ENCODE measurements at regions not wholly inside any gene's neighbourhood (a gene's known extent, or its start where the extent isn't known, plus 50 kb on each side); places are given as distances from the start of the nearest gene placed in this dataset.

- TF ChIP-seq CTCF (IDR thresholded peaks at IDR 0.05; ENCODE audit: unreplicated experiment), result no peak
- H3K36me3 Mint-ChIP-seq (ENCODE audit: insufficient read depth, unreplicated experiment), result no peaks in the 10 kb centered on the region
- no TSS peak for BruUV-seq (replicated peaks)
- H3K4me3 Mint-ChIP-seq (ENCODE audit: low read depth, unreplicated experiment), result no peak overlapping the region
- H3K9me3 Mint-ChIP-seq (ENCODE audit: low read depth, unreplicated experiment), result peaks cover 8% of the 10 kb centered on the region
- DNase-seq, result no peak
- intact Hi-C loops (cut with micrococcal nuclease; ENCODE audit: unreplicated experiment), result no loop called here
- no peak overlapping the region for H3K27ac Mint-ChIP-seq (ENCODE audit: unreplicated experiment)
- H3K4me1 Mint-ChIP-seq (ENCODE audit: low read depth, unreplicated experiment), result no peaks in the 10 kb centered on the region
- CTCF ChIA-PET, result no interaction called here
- H3K27me3 Mint-ChIP-seq (ENCODE audit: unreplicated experiment), result no peaks in the 10 kb centered on the region
Measured at GRCh38 chr6:79832723-79833122, 114.6 kb downstream of the ELOVL4 start.

GRCh38 chr6:79824202-79824601, 123.2 kb downstream of the ELOVL4 start:
- Mint-ChIP-seq H3K4me1 (ENCODE audit: low read depth, unreplicated experiment) (no peaks in the 10 kb centered on the region), H3K27ac (ENCODE audit: unreplicated experiment) (no peak overlapping the region), H3K27me3 (ENCODE audit: unreplicated experiment) (no peaks in the 10 kb centered on the region), H3K9me3 (ENCODE audit: low read depth, unreplicated experiment) (no peaks in the 10 kb centered on the region), H3K36me3 (ENCODE audit: insufficient read depth, unreplicated experiment) (no peaks in the 10 kb centered on the region), H3K4me3 (ENCODE audit: low read depth, unreplicated experiment) (no peak overlapping the region)
- CTCF ChIA-PET, result interaction anchor here (0.5 kb wide), 1 partner anchor 1208 kb away, joined by 5 read pairs; no protein-coding TSS in a partner anchor
- intact Hi-C loops (cut with micrococcal nuclease; ENCODE audit: unreplicated experiment), result no loop called here
- no peak for TF ChIP-seq CTCF (IDR thresholded peaks at IDR 0.05; ENCODE audit: unreplicated experiment)
- DNase-seq, result no peak
- no TSS peak for BruUV-seq (replicated peaks)

GRCh38 chr6:79821859-79822258, 125.5 kb downstream of the ELOVL4 start:
- no TSS peak for BruUV-seq (replicated peaks)
- DNase-seq, result no peak
- no peaks in the 10 kb centered on the region for H3K4me1 Mint-ChIP-seq (ENCODE audit: low read depth, unreplicated experiment)
- intact Hi-C loops (cut with micrococcal nuclease; ENCODE audit: unreplicated experiment), result no loop called here
- H3K27me3 Mint-ChIP-seq (ENCODE audit: unreplicated experiment), result no peaks in the 10 kb centered on the region
- H3K27ac Mint-ChIP-seq (ENCODE audit: unreplicated experiment), result no peak overlapping the region
- H3K36me3 Mint-ChIP-seq (ENCODE audit: insufficient read depth, unreplicated experiment), result no peaks in the 10 kb centered on the region
- no peak for TF ChIP-seq CTCF (IDR thresholded peaks at IDR 0.05; ENCODE audit: unreplicated experiment)
- H3K4me3 Mint-ChIP-seq (ENCODE audit: low read depth, unreplicated experiment), result no peak overlapping the region
- CTCF ChIA-PET, result interaction anchor here (0.8 kb wide), 1 partner anchor 91 kb away, joined by 3 read pairs; no protein-coding TSS in a partner anchor
- peaks cover 3% of the 10 kb centered on the region for H3K9me3 Mint-ChIP-seq (ENCODE audit: low read depth, unreplicated experiment)

- no peak overlapping the region for H3K27ac Mint-ChIP-seq (ENCODE audit: unreplicated experiment)
- no peaks in the 10 kb centered on the region for H3K36me3 Mint-ChIP-seq (ENCODE audit: insufficient read depth, unreplicated experiment)
- intact Hi-C loops (cut with micrococcal nuclease; ENCODE audit: unreplicated experiment), result no loop called here
- CTCF ChIA-PET, result interaction anchor here (0.7 to 1.1 kb wide), 2 partner anchors 10 to 41 kb away, joined by 4 read pairs; no protein-coding TSS in a partner anchor
- no peak for DNase-seq
- no TSS peak for BruUV-seq (replicated peaks)
- H3K4me3 Mint-ChIP-seq (ENCODE audit: low read depth, unreplicated experiment), result no peak overlapping the region
- H3K4me1 Mint-ChIP-seq (ENCODE audit: low read depth, unreplicated experiment), result no peaks in the 10 kb centered on the region
- TF ChIP-seq CTCF (IDR thresholded peaks at IDR 0.05; ENCODE audit: unreplicated experiment), result no peak
- peaks cover 3% of the 10 kb centered on the region for H3K9me3 Mint-ChIP-seq (ENCODE audit: low read depth, unreplicated experiment)
- H3K27me3 Mint-ChIP-seq (ENCODE audit: unreplicated experiment), result no peaks in the 10 kb centered on the region
Measured at GRCh38 chr6:79818471-79818870, 128.9 kb downstream of the ELOVL4 start.
